ENCODE measurements at regions not wholly inside any gene's neighbourhood (a gene's known extent, or its start where the extent isn't known, plus 50 kb on each side); places are given as distances from the start of the nearest gene placed in this dataset.
"Not testable (repeated sequence)": the region's sequence is repeated elsewhere in the genome, so short reads cannot be mapped to it uniquely, and the experiment has no call there.

DNA sequence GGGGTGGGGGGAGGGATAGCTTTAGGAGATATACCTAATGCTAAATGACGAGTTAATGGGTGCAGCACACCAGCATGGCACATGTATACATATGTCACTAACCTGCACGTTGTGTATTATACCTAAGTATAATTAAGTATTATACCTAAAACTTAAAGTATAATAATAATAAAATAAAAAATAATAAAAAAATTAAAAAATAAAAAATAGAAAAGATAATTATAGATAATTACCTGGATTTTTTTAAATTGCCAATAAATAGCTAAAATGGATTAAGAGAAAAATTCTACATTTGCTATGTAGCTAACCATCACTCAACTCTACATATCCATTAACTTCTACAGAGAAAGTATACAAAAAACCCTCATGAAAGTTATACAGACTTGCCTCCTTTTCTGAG is 747.3 kb downstream of the LRRIQ3 start:
- not testable (repeated sequence) for DNase-seq

DNA sequence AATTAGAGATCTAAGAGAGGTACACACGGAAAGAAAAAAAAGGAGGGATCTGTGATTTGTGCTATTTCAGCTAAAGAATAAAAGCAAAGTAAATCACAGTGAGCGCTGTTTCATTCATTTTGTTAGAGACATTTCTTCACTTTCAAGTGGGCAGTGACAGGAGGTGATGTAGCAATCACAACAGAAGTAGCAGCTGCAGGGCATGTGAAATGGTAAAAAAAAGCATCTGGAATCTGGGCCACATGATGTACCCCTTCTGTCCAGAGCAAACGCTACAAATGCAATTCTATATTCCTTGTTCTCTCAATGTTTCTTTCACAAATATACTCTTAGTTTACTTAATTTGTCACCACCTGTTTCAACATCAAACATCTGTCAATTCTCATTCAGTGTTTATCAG is 786.5 kb downstream of the LRRIQ3 start:
- DNase-seq, result no peak

- no peak for DNase-seq
These were observed 796.3 kb downstream of the LRRIQ3 start for GRCh38 chr1:73401666-73402065.

- DNase-seq, result no peak
These were observed 815.0 kb downstream of the LRRIQ3 start for GRCh38 chr1:73382966-73383365.

- DNase-seq, result no peak
These were observed 831.1 kb downstream of the LRRIQ3 start for GRCh38 chr1:73366734-73367413.

- DNase-seq, result no peak
These were observed 839.0 kb downstream of the LRRIQ3 start for GRCh38 chr1:73359001-73359400.

DNA sequence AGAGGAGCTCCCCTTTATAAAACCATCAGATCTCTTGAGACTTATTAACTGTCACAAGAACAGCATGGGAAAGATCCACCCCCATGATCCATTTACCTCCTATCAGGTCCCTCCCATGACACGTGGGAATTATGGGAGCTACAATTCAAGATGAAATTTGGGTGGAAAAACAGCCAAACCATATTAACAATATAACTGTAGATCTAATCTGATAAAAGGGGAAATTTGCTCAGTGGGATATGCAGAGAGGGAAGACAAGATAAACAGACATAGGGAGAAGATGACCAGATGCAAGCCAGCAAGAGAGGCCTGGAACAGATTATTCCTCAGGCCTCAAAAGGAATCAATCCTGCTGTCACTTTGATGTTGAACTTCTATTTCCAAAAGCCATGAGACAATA is 841.5 kb downstream of the LRRIQ3 start:
- no peak for DNase-seq

GRCh38 chr1:73343947-73344346 is 854.0 kb downstream of the LRRIQ3 start:
- DNase-seq, result no peak

DNA sequence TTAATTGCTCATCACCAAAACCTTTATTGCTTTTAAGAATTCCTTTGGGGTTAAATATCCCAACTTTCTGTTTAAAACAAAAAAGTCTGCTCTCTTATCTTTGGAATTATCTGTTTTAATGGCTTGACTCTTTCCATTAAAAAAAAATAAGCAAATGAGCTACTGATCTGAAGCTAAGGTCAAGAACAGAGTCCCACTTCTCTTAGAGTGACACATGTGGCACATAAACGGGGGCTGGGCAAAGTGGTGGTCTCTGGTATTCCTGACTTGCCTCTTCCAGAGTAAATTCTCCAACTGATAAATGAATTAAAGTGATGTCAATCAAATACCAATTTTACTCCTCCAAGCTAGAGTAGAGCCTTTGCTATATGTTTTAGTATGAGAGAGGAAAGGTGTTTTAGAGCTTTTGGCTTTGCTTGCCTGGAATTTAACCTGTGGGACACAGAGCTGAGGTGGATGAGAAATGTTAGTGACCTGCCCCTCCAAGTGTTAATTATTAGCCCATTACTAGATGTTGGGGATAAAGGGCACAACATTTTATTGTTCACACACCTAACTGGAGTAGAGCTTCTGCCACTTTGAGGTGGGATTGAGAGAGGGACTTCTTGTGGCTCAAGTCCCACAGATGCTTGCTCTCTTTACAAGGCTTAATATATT is 864.0 kb downstream of the LRRIQ3 start:
- no peak for DNase-seq

GRCh38 chr1:73331726-73332125 is 866.2 kb downstream of the LRRIQ3 start:
- DNase-seq, result no peak

DNA sequence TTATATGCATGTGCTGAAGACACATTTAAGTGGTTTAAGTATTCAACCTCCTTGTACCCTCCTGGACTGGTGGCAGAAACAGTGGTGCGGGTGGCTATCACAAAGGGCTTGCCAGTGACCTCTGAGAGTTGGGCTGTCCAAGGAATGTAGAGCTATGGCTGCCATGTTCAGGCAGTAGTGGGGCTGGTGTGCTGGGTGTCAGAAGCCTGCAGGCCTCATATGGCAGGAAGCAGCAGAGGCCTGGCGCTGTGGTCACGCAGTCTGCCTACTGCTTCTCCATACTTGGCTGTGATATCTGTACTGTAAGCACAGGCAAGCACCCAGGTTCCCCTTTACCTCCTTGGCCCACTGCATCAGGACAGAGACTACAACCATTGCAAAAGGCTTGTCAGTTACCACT is 870.0 kb downstream of the LRRIQ3 start:
- no peak for DNase-seq

DNA sequence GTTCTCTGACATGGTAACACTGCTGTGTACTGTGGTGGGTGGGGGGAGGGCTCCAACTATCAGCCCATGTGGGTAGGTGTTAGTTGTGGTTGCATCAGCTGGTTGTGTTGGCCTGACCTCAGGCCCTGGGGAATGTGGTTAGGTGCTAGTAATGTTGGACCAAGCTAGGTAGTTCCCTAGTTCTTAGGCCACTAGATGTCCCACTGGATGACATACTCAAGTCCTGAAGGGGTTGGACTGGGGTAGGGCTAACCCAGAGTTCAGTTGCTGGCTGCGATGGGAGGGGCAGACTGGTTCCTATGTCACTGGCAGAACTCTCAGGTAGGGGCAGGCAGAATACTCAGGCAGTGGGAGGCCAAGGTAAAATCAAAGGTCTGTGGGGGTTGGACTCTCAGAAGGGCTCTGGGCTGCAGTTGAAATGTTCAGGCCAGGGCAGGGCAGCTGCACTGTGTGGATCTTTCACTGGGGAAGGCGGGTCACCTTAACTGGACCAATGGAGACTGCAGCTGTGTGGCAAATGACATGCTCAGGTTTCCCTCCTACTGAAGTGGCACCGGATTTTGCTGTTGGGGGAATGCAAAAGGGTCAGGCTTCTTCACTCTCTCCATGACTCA is 870.7 kb downstream of the LRRIQ3 start:
- DNase-seq, result no peak

DNA sequence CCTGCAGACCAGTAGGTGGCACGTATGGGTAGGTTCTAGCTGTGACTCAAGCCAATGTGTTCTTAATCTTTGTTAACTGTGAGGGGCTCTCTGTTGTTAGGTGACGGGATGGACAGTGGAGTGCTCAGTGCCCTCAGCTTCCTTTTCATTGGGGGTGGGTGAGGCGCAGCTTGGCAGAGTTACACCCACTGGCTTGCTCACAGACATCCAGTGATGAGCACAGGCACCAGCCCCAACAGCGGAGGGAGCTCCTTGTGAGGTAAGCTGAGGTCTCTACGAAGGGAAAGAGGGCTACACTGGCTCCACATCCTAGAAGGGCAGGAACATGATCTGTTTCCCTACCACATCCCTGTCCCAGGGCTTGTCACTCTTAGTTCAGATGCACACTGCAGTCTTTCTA is 871.3 kb downstream of the LRRIQ3 start:
- DNase-seq, result no peak

GRCh38 chr1:73310797-73311381 is 887.1 kb downstream of the LRRIQ3 start:
- DNase-seq, result no peak

GRCh38 chr1:73306899-73307555 is 890.9 kb downstream of the LRRIQ3 start:
- no peak for DNase-seq

- DNase-seq, result no peak
These were observed 924.1 kb downstream of the LRRIQ3 start for GRCh38 chr1:73273886-73274285.

- not testable (repeated sequence) for DNase-seq
These were observed 952.8 kb downstream of the LRRIQ3 start for GRCh38 chr1:73245196-73245595.

- DNase-seq, result no peak
These were observed 936.7 kb upstream of the NEGR1 start for GRCh38 chr1:73218995-73219546.

DNA sequence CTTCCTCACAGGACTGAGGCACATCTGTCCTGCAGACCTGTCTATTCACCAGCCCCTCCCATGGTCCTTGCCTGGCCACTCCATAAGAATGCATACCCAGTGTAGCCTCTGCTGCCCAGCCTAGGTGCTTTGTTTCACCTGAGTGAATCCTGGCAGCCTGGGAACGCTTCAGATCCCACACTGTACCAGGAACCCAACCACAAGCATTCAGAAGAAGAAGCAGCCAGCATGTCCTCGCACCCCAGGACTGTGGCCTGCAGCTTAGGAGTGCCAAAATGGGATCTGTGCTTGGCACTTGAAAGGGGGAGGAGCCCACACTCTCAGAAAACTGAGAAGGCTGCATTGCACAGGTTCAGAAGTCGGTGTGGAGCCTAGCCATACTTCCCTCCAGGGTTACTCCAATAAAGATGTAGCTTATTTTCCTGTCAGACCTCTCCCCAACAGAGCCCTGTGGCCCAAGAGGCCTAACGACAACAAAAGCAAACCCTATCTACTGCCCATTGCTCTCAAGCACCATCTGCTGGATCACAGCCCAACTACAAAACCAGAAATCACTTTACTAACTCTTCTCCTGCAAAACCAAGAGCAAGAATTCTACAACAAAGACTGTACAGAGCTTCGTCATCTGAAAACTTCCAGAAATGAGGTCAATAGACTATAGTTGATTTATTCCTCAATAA is 923.1 kb upstream of the NEGR1 start:
- DNase-seq, result no peak

DNA sequence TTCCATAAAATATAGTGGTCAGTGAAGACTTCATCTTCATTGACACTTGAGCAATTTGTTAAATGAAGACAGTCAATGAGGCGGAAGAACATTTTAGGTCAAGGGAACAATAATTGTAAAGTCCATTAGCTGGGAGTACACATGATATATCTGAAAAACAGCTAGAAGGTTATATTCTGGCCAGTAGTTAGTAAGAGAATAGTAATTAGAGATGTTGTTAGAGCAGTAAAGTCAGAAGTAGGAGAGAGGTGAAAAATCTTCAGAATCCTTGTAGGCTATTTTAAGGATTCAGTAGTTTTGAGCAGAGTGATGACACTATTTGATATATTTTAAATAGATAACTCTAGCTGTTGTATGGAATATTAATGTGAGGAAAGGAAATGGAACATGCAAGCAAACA is 915.6 kb upstream of the NEGR1 start:
- no peak for DNase-seq

GRCh38 chr1:73194965-73195364 is 912.6 kb upstream of the NEGR1 start:
- DNase-seq, result no peak

- DNase-seq, result not testable (repeated sequence)
These were observed 901.2 kb upstream of the NEGR1 start for GRCh38 chr1:73183581-73183980.

DNA sequence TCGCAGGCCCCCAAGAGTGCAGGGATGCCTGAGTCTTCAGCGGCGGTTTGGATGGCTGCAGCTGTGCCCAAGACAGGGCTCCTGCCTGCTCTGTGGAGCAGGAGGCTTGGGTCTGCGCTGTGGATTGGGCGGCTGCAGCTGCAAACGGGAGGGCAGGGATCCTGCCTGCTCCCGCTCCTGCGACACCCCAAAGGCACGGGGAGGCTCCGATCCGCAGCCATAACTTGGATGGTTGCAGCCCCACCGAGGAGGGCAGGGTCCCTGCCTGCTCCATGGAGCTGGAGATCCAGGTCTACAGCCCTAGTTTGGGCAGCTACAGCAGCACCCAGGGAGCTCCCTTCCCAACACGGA is 898.8 kb upstream of the NEGR1 start:
- no peak for DNase-seq

Measured in CD4-positive, alpha-beta T cell treated with Interferon alpha-2 for 1 hour (primary cell).